ENCODE measurements at regions not wholly inside any gene's neighbourhood (a gene's known extent, or its start where the extent isn't known, plus 50 kb on each side); places are given as distances from the start of the nearest gene placed in this dataset.

DNA sequence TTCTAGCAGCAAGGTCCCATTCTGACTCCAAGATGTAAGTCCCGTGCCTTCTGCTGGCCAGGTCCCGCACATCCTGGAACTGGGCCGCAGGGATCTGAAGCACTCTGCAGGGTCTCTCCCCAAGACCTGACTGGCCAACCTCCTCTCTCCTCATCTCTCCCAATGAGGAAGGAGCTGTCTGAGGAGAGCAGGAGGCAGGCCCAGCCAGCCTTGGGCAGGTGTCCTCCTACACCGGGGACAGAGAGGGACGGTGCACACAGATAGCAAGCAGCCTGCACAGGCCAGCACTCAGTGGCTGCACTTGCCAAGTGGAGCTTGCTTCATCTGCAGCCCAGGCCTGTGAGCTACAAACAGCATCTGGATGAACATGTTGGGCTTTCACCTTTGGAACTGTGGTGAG is 76.8 kb upstream of the CD93 start:
- no peak for DNase-seq

DNA sequence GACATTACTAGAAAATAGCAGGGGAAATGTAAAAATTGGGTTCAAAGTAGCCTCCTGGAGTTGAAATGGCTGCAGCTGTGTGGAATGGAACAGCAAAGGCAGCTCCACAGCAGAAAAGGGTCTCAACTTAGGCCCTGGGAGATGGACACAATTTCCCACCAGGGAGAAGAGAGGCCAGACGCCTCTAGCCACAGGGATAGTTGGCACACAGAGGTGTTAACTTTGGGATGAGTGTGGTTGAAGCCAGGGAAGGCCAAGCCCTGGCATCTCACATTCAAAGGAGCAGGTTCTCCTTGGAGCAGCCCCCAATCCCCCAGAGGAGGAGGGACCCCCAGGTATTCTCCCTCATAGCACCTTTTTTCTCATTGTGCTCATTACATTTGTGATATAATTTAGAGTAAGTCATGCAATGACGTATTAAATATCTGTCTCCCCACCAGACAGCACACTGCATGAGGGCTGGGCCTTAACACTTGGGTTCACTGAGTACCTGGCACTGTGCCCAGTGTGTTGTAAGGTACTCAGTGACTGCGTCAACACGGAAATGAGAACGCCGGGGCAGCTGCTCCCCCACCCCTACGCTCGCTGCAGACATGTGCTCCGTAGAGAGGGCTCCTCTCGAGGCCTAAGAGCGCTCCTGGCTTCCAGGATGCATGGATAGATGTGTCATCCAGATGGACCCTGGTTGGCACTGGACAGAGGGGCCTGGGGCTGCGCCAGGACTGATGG is 76.0 kb upstream of the CD93 start:
- peak; percentile 59 for DNase-seq

DNA sequence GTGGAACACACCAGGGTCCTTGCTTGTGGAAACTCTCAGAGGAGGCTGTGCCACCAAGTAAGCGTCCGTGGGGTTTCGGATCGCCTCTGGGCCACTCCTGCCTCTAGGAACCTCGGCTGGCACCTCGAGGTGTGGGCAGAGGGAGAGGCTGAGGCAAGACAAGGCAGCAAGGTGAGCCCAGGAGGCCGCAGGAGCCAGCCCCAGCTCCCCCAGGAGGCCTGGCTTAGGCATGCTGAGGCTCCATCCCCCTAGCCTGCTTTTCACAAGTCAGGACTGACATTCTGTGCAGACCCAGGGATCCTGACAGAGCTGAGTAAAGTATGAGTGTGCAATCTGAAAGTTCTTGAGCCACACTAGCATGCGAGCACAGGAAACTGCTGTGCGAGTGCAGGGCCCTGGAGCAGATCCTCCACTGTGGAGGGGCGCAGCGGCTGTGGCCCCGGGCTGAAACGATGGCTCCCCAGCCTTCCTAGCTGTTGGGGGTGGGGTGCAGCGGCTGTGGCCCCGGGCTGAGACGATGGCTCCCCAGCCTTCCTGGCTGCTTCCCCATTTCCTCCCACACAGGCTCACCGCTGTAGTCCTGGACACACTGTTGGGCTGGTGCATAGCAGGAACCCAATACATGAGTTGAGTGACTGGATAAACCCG is 75.2 kb upstream of the CD93 start:
- no peak for DNase-seq

DNA sequence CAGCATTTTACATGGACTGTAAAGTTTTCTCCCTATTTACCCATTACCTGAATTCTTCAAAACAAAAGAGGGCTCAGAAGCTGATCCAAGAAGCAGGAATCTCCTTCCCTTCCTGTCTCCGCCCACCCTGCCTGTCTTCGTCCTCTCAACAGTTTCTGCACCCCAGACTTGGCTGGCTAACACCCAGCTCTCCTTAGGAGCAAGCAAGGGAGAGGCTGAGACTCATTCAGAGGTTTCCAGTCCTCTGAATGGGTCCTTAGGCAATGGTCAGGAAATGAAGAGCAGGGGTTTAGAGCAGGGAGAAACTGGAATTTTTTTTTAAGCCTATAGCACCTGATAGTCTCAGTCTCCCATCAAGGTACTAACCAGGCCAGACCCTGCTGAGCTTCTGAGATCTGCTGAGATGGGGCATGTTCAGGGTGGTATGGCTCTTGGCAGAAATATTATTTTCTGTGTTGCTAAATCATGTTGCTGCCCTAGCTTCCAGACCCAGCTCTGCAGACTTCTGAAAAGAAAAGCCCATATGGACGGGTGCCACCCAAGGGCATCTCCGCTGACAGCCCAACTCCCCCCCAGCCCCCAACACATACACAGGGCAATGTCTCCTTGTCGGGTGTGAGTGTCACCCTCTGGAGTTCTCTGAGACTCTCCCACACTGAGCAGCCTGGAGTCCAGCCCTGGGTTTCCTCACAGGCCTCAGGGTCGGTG is 74.6 kb upstream of the CD93 start:
- peak; percentile 24 for DNase-seq

GRCh38 chr20:23159947-23160318 is 73.8 kb upstream of the CD93 start:
- DNase-seq = no peak

GRCh38 chr20:23159256-23159946 is 73.3 kb upstream of the CD93 start:
- DNase-seq = no peak

DNA sequence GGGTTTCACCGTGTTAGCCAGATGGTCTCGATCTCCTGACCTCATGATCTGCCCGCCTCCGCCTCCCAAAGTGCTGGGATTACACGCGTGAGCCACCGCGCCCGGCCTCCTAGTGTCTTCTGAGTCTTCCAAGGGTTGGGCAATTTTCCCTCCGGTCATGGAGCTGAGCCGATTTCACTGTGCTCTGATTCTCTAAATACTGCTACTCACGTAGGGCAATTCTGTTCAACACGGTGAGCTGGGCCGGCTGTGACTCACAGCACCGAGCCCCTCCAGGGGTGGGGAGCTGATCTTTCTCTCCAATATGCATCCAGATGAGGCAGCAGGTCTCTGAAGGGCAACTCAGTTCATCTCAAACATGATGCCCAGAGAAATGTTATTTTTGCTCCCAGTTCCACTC is 71.6 kb upstream of the CD93 start:
- DNase-seq = no peak

GRCh38 chr20:23156842-23157423 is 70.8 kb upstream of the CD93 start:
- DNase-seq = no peak

DNA sequence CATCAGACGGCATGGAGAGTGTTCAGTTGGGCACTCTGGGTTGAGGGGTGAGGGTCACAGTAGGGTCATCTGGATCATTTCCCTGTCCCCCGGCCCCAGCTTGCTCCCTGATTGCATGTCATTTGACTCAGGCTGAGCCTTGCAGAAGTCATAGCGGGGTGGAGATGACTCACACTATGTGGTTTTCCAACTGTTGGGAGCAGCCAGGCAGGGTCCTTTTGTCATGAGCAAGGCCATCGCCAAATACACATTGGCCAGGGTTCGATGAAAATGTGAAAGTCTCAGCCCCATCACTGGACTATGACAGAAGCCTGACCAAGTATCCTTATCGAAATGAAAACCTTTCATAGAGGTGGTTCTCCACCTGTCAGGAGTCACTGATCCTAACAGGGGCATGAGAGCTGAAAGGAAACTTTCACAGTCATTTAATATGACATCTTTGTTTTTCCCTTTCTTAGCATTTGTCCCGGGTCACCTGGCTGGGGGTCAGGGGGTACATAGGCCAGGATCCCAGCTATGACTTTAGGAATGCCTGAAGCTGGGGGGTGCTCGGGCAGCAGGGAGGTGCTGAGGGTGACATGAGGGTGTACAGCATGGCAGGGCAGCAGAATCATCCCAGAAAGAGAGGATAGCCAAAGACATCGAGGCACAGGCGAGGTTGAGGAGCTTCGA is 70.2 kb upstream of the CD93 start:
- DNase-seq = peak; percentile 7

DNA sequence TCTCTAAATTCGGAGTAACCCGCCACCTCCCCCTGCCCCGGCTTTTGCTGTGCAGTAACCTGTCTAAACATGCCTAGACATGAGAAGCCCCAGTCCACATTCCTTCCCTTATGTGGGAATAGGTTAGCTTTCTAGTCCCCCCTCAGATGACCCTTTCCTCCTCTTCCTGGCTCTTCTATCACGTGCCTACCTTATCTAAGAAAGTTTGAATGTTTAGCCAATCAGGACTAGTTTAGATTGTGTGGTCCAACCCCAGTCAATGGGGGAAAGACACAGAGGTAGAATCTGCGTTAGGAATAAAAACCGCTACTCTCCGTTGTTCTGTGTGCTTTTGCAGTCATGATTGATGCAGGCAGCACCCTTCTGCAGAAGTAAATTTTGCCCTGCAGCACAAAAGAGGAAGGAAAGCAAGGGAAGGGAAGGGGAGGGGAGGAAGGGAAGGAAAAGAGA is 69.0 kb upstream of the CD93 start:
- DNase-seq = no peak

DNA sequence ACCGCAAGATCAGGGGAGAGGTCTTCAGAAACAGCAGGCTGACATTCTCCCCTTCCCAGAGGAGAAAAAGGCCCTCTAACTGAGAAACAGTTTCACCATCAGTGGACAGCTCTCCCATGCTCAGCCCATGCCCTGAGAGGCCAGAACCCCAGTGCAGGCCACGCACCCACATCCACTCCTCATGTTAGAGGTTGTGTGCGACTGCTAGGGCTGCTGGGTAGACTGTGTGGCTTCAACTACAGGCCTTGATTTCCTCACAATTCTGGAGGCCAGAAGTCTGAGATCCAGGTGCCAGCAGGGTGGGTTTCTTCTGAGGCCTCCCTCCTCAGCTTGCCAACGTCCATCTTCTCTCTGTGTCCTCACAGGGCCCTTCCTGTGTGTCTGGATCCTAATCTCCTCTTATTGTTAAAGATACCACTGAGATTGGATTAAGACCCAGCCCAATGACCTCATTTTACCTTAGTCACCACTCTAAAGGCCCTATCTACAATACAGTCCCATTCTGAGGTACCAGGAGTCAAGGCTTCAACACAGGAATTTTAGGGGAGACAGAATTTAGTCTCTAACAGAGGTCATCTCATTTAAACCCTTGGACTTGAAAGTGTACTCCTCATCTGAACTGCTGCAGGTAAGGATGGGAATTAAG is 67.7 kb upstream of the CD93 start:
- DNase-seq = no peak

GRCh38 chr20:23152902-23153301 is 66.8 kb upstream of the CD93 start:
- DNase-seq = no peak

DNA sequence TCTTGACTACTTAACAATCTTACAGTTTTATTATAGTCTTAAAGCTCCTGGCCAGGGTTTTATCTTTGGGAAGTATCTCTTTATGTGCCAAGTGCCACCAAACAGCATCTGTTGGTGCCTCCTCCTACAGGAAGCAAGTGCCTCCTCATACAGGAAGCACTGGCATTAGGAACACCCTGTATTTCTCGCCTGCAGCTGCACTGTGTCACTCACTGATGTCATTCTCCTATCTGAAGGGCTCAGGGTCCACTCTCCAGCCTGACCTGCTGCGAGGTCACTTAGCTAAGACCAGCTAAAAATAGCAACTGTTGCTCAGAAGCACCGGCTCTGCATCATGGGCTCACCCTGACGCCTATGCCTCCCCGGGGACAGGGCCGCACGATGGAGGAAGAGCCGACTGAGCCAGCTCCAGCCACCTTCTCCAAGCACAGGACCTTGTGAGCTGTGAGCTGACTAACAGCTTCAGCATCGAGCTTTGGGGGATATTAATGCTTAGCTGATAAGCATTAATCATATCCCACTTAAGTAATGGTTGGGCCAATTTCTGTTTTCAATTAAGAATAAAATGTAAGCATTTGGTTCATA is 66.3 kb upstream of the CD93 start:
- no peak for DNase-seq

GRCh38 chr20:23151885-23152284 is 65.8 kb upstream of the CD93 start:
- DNase-seq = no peak

GRCh38 chr20:23151008-23151703 is 65.0 kb upstream of the CD93 start:
- no peak for DNase-seq

DNA sequence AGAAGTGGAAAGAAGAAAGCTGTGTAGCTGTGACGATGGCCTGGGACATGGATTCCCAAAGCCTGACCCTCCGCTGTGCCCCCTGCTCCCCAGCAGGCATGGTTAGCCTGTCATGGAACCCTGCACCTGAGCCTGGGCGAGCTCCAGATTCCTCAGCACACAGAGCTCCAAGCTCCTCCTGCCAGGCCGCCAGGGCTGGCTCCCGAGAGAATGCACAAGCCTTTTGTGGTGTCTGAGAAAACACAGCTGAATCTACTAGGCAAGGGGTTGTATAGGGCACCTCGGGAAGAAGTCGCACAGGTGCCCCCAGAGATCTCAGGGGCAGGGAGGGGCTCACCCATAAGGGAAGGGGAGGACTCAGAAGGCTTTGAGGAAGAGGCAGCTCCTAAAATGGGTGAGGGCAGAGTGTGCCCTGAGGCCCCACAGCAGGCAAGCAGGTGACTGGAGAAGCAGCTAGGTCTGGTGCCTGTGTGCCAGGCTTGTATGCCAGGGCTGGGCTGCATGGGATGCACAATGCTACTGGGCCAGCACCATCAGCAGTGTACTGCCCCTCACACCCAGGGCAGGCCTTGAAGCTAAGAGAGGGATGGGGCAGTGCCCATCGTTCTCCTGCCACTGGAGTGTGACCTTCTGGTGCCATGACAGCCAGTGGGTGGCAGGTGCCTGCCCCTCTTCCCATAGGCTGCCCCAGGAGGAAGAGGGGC is 64.3 kb upstream of the CD93 start:
- no peak for DNase-seq

- peak; percentile 4 for DNase-seq
Measured at GRCh38 chr20:23149623-23150279, 63.6 kb upstream of the CD93 start.

DNA sequence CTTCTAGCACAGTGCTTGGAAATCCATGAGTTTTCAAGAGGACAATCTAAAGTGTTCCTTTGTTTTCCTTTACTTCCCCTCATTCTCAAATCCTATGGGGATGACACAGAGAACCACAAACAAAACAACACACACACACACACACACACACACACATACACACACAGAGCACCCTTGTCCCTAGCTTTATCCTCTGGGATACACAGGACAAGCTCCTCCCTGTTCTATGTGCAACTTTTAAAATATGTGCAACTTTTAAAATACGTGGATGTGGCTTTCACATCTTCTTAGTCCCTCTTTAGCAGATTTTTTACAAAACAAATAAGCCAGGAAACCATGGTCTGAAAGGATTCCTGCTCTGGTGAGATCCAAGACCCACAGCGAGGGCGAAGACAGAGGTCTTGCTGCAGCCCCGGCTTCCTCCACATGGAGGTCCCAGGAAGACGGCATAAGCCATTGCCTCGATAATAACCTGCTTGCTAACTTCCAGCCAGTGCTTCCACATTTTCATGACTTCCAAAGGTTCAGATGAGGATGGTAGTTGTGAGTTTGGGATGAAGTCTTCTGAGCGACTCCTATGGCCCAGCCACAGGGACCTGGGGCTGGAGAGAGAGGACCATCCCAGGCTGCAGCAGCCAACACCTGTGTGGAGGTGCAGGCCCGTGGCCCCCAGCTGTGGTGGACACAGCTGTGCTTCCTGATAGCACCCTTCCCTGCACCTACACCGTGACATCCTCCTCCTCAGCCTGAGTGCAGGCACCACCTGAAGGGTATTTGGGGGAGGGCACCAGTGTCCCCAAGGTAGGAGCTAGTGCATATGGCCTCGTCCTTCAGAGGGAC is 62.8 kb upstream of the CD93 start:
- DNase-seq = peak; percentile 11

All from right hindlimb (tissue), 1 donor.